SK-N-SH (cell line): ENCODE measurements at regions not wholly inside any gene's neighbourhood (a gene's known extent, or its start where the extent isn't known, plus 50 kb on each side); places are given as distances from the start of the nearest gene placed in this dataset.

Experiments
- FOXM1 ChIP-seq: IDR thresholded peaks from 2 replicates; pipeline ENCODE4 v1.4.0; 2012; ENCODE audit warnings: low read depth, mild to moderate bottlenecking
- MXI1 ChIP-seq: IDR thresholded peaks from 2 replicates; pipeline ENCODE4 v1.6.1; 2012; ENCODE audit warnings: mild to moderate bottlenecking, low read depth, low read length, improper control_type of control experiment
- RAD21 ChIP-seq: IDR thresholded peaks from 2 replicates; pipeline ENCODE4 v1.6.1; 2012; ENCODE audit warnings: mild to moderate bottlenecking, low read length

DNA sequence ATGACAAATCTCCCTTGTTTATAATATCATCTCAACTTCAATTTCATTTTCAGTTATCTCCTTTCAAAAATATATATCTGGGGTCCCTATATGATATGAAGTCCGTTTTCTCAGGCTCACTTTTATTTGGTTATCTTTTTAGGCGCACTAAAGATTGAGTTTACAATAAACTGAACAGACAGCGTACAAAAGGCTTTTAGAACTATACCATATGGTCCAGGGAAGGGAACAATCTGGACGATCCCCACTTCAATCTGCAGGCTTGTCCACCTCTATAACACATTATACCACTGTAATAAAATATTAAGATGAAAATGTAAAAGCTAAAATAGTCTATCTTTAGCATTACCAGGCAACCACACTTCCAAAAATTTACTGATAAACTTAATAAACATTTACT lies 289.9 kb downstream of the ZEB2 start:
- no peak for TF ChIP-seq RAD21
- TF ChIP-seq FOXM1, result no peak
- TF ChIP-seq MXI1, result no peak
